AG04450 (cell line): ENCODE measurements at regions not wholly inside any gene's neighbourhood (a gene's known extent, or its start where the extent isn't known, plus 50 kb on each side); places are given as distances from the start of the nearest gene placed in this dataset.
"Not testable (repeated sequence)": the region's sequence is repeated elsewhere in the genome, so short reads cannot be mapped to it uniquely, and the experiment has no call there.

Experiments used
- CTCF ChIA-PET: fragments of 300-600, 350-600 bp; formaldehyde crosslinking; extraction: SDS; loops from one replicate; lab custom pipeline; 2022; ENCODE audit warnings: antibody characterized with exemption, inconsistent platforms; lab: Charles Lee
- POLR2A ChIA-PET: fragments of 350-600 bp; formaldehyde crosslinking; extraction: SDS; loops from one replicate; lab custom pipeline; 2021; ENCODE audit warnings: antibody characterized with exemption, inconsistent platforms; lab: Yijun Ruan, JAX
- DNase-seq: peaks from one replicate; pipeline ENCODE4 v3.0.0-alpha.2; 2011; ENCODE audit warnings: low read depth, low spot score
- H3K27ac ChIP-seq: one replicate; pipeline ENCODE4 v1.5.1; 2012; ENCODE audit warnings: low read depth, low read length, control low read depth
- H3K27me3 ChIP-seq: one replicate; pipeline ENCODE4 v1.6.0; 2012; ENCODE audit warnings: low read length; ENCODE audit not compliant: control insufficient read depth, insufficient read depth
- H3K4me3 ChIP-seq: 2 replicates; pipeline ENCODE4 v1.5.1; 2011; ENCODE audit warnings: mild to moderate bottlenecking, low read depth, low read length, control low read depth
- H3K9me3 ChIP-seq: 2 replicates; pipeline ENCODE4 v1.5.1; 2012; ENCODE audit warnings: low read length; ENCODE audit not compliant: control insufficient read depth, insufficient read depth
- TF ChIP-seq, protein P1 (sequence below): IDR thresholded peaks from 2 replicates; pipeline ENCODE4 v1.5.1; 2011; ENCODE audit warnings: low read depth, low read length, control low read depth, inconsistent platforms

DNA sequence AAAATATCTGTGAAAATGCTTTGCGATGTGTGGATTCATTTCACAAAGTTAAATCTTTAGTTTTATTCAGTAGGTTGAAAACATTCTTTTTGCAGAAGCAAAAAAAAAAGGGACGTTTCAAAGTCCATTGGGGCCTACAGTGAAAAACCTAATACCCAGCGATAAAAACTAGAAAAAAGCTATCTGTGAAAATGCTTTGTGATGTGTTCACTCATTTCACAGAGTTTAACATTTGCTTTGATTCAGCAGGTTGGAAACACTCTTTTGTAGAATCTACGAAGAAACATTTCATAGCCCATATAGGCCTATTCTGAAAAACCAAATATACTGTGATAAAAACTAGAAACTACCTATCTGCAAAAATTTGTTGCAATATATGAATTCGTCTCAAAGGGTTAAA is 113.6 kb upstream of the WSB1 start:
- Histone ChIP-seq H3K4me3 (no peak overlapping the region), H3K27ac (no peak overlapping the region), H3K27me3 (no peaks in the 10 kb centered on the region), H3K9me3 (no peaks in the 10 kb centered on the region)
- ChIA-PET CTCF (no interaction called here), POLR2A (no interaction called here)
- DNase-seq = no peak
- TF ChIP-seq, protein P1, sequence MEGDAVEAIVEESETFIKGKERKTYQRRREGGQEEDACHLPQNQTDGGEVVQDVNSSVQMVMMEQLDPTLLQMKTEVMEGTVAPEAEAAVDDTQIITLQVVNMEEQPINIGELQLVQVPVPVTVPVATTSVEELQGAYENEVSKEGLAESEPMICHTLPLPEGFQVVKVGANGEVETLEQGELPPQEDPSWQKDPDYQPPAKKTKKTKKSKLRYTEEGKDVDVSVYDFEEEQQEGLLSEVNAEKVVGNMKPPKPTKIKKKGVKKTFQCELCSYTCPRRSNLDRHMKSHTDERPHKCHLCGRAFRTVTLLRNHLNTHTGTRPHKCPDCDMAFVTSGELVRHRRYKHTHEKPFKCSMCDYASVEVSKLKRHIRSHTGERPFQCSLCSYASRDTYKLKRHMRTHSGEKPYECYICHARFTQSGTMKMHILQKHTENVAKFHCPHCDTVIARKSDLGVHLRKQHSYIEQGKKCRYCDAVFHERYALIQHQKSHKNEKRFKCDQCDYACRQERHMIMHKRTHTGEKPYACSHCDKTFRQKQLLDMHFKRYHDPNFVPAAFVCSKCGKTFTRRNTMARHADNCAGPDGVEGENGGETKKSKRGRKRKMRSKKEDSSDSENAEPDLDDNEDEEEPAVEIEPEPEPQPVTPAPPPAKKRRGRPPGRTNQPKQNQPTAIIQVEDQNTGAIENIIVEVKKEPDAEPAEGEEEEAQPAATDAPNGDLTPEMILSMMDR = no peak

DNA sequence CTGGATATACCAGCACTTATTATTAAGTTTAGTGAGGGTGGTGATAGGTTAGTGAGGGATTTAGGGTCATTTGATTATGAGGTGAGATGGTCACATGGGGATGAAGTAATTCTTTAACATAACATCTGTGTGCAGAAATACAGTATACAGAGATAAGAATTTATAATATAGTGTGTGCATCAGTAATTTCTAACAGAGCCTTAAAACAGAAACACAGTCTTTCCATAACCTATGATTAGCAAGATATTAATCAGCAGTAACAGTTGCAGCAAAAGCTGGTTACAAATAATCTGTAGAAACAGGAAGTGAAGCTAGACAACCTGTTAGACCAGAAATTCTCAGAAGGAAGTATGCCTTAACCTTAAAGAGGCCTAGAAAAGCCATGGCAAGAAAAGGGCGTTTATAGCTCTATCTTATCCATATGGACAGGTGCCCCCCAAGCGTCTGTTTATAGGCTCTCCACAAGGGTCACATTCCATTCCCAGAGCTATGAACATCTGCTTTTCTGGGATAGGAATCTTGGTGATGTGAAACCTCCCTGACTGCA is 112.5 kb upstream of the WSB1 start:
- H3K27ac ChIP-seq, DNase-seq, H3K4me3 ChIP-seq, H3K27me3 ChIP-seq, POLR2A ChIA-PET, CTCF ChIA-PET, H3K9me3 ChIP-seq: not testable (repeated sequence)

DNA sequence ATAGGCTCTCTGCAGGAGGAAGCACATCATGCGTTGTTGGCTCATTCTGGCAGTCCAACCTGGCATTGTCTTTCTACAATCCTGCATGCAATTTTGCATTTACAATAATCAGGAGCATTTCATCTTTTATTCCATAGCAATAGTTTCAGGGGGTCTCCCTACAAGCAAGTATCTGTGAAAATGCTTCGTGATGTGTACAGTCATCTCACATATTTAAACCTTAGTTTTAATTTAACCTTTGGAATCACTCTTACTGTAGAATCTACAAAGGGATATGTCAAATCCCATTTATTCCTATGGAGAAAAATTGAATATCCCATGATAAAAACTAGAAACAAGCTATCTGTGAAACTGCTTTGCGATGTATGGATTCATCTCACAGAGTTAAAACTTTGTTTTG is 112.0 kb upstream of the WSB1 start:
- no peak for DNase-seq
- H3K9me3 ChIP-seq = no peaks in the 10 kb centered on the region
- ChIA-PET POLR2A (no interaction called here), CTCF (no interaction called here)
- TF ChIP-seq, protein P1 = no peak
- no peaks in the 10 kb centered on the region for H3K27me3 ChIP-seq
- H3K27ac ChIP-seq = no peak overlapping the region
- no peak overlapping the region for H3K4me3 ChIP-seq

DNA sequence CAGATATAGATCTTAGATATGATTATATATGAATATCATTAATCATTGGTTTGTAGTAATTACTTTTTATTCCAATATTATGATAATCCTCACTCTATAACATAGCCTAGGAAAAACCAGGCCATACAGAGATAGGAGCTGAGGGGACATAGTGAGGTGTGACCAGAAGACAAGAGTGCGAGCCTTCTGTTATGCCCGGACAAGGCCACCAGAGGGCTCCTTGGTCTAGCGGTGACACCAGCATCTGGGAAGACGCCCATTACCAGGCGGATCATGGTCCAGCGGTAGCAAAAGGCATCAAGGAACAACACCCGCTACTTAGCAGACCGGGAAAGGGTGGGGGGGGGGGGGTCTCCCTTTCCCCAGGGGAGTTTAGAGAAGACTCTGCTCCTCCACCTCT is 96.4 kb upstream of the WSB1 start:
- H3K27me3 ChIP-seq, DNase-seq, POLR2A ChIA-PET: not testable (repeated sequence)

GRCh38 chr17:27199948-27200347 is 94.0 kb upstream of the WSB1 start:
- no peak overlapping the region for H3K4me3 ChIP-seq
- TF ChIP-seq, protein P1 = no peak

More for the DNA sequence above, 96.4 kb upstream of the WSB1 start:
- H3K9me3 ChIP-seq, H3K27ac ChIP-seq, H3K4me3 ChIP-seq: not testable (repeated sequence)
- CTCF ChIA-PET = interaction anchor here (0.6 to 3.1 kb wide), 8 partner anchors 9 to 453 kb away, joined by 3 to 20 read pairs (median 4); no protein-coding TSS in a partner anchor
- TF ChIP-seq, protein P1 = peak; percentile 48

More at GRCh38 chr17:27199948-27200347, 94.0 kb upstream of the WSB1 start:
- H3K9me3 ChIP-seq = no peaks in the 10 kb centered on the region
- POLR2A ChIA-PET = no interaction called here
- CTCF ChIA-PET = interaction anchor here (1.0 to 1.6 kb wide), 3 partner anchors 36 to 133 kb away, joined by 3 to 5 read pairs (median 4); no protein-coding TSS in a partner anchor
- no peak for DNase-seq
- H3K27me3 ChIP-seq = peaks cover 5% of the 10 kb centered on the region
- H3K27ac ChIP-seq = no peak overlapping the region
